Neural progenitor cell (in vitro differentiated cells): ENCODE measurements at regions not wholly inside any gene's neighbourhood (a gene's known extent, or its start where the extent isn't known, plus 50 kb on each side); places are given as distances from the start of the nearest gene placed in this dataset.
"Not testable (repeated sequence)": the region's sequence is repeated elsewhere in the genome, so short reads cannot be mapped to it uniquely, and the experiment has no call there.

Source experiments
- CTCF ChIP-seq: fragments of 200-600 bp; sonication (generic); IDR thresholded peaks from 2 replicates; pipeline ENCODE4 v1.5.1; 2017; ENCODE audit warnings: antibody characterized with exemption, mild to moderate bottlenecking
- EZH2 ChIP-seq: fragments of 200-600 bp; sonication (generic); IDR thresholded peaks from 2 replicates; pipeline ENCODE4 v1.6.1; 2017; ENCODE audit warnings: antibody characterized with exemption, mild to moderate bottlenecking, moderate library complexity

- not testable (repeated sequence) for TF ChIP-seq CTCF, EZH2
Observed at GRCh38 chr2:131844044-131844443, 316.4 kb downstream of the CCDC74A start.
